ENCODE measurements at regions not wholly inside any gene's neighbourhood (a gene's known extent, or its start where the extent isn't known, plus 50 kb on each side); places are given as distances from the start of the nearest gene placed in this dataset.

DNA sequence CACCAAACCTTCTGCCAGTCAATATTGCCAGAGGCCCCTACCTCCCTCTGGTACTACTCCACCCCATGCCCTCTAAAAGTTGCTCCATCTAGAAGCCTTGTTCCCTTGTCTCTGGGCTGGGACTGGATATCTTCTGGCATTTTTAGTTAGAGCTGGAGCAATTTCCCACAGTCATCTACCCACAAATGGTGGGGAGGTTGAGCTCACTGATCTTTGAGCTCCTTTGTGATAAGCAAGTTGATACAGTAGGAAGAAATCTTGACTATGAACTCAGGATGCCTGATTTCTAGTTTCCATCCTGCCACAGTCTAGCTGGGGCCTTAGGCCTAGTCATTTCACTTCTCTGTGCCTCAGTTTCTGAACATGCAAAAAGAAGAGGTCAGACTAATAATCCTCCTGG is 155.0 kb downstream of the MAIP1 start:
- TF ChIP-seq CTCF (IDR thresholded peaks at IDR 0.05) (no peak), ZFX (IDR thresholded peaks at IDR 0.05; ENCODE audit: borderline replicate concordance) (no peak)
